ENCODE measurements at regions not wholly inside any gene's neighbourhood (a gene's known extent, or its start where the extent isn't known, plus 50 kb on each side); places are given as distances from the start of the nearest gene placed in this dataset.

- 94% methylated on average over 2 of the region's 7 CpGs for WGBS (ENCODE audit: insufficient coverage, low coverage, low lambda C conversion rate, missing lambda C conversion rate)
- peak in 1 of 4 donors; percentile 26 for ATAC-seq
- Histone ChIP-seq H3K36me3 (no peaks in the 10 kb centered on the region), H3K9me3 (no peaks in the 10 kb centered on the region), H3K27me3 (no peaks in the 10 kb centered on the region), H3K4me3 (no peak overlapping the region), H3K4me1 (no peaks in the 10 kb centered on the region), H3K27ac (no peak overlapping the region)
- intact Hi-C loops (cut with DNase I), result no loop called here
- no peak for DNase-seq
- no peak for TF ChIP-seq POLR2A (IDR thresholded peaks at IDR 0.05)
- TF ChIP-seq CTCF (IDR thresholded peaks at IDR 0.05), result no peak
Observed at GRCh38 chr20:48528346-48528745, 299.5 kb downstream of the PREX1 start.

GRCh38 chr20:48527771-48528170 lies 300.0 kb downstream of the PREX1 start:
- no peak overlapping the region for H3K4me3 ChIP-seq
- no peaks in the 10 kb centered on the region for H3K9me3 ChIP-seq
- 50% methylated on average over 1 of the region's 11 CpGs for WGBS (ENCODE audit: insufficient coverage, low coverage, low lambda C conversion rate, missing lambda C conversion rate)
- H3K4me1 ChIP-seq, result no peaks in the 10 kb centered on the region
- ATAC-seq (no peak), DNase-seq (no peak)
- TF ChIP-seq CTCF (IDR thresholded peaks at IDR 0.05) (no peak), POLR2A (IDR thresholded peaks at IDR 0.05) (no peak)
- intact Hi-C loops (cut with DNase I), result no loop called here
- no peaks in the 10 kb centered on the region for H3K36me3 ChIP-seq
- no peak overlapping the region for H3K27ac ChIP-seq
- H3K27me3 ChIP-seq, result no peaks in the 10 kb centered on the region

- Histone ChIP-seq H3K36me3 (no peaks in the 10 kb centered on the region), H3K9me3 (no peaks in the 10 kb centered on the region), H3K4me3 (no peak overlapping the region), H3K27me3 (no peaks in the 10 kb centered on the region), H3K4me1 (no peaks in the 10 kb centered on the region), H3K27ac (no peak overlapping the region)
- DNase-seq (no peak), ATAC-seq (no peak)
- 39% methylated on average over 3 of the region's 9 CpGs for WGBS (ENCODE audit: insufficient coverage, low coverage, low lambda C conversion rate, missing lambda C conversion rate)
- intact Hi-C loops (cut with DNase I), result no loop called here
- TF ChIP-seq CTCF (IDR thresholded peaks at IDR 0.05) (no peak), POLR2A (IDR thresholded peaks at IDR 0.05) (no peak)
Observed at GRCh38 chr20:48526936-48527335, 300.9 kb downstream of the PREX1 start.

- DNase-seq (no peak), ATAC-seq (no peak)
- no peak overlapping the region for H3K27ac ChIP-seq
- intact Hi-C loops (cut with DNase I), result no loop called here
- 66% methylated on average over 2 of the region's 2 CpGs for WGBS (ENCODE audit: insufficient coverage, low coverage, low lambda C conversion rate, missing lambda C conversion rate)
- H3K36me3 ChIP-seq, result no peaks in the 10 kb centered on the region
- H3K4me1 ChIP-seq, result no peaks in the 10 kb centered on the region
- H3K27me3 ChIP-seq, result no peaks in the 10 kb centered on the region
- H3K4me3 ChIP-seq, result no peak overlapping the region
- TF ChIP-seq CTCF (IDR thresholded peaks at IDR 0.05), result no peak
- no peak for TF ChIP-seq POLR2A (IDR thresholded peaks at IDR 0.05)
- H3K9me3 ChIP-seq, result no peaks in the 10 kb centered on the region
Observed at GRCh38 chr20:48525400-48525799, 302.4 kb downstream of the PREX1 start.

- WGBS (ENCODE audit: insufficient coverage, low coverage, low lambda C conversion rate, missing lambda C conversion rate), result 58% methylated on average over 4 of the region's 5 CpGs
- no peak overlapping the region for H3K27ac ChIP-seq
- intact Hi-C loops (cut with DNase I), result no loop called here
- no peak overlapping the region for H3K4me3 ChIP-seq
- ATAC-seq (no peak), DNase-seq (no peak)
- no peaks in the 10 kb centered on the region for H3K4me1 ChIP-seq
- H3K9me3 ChIP-seq, result no peaks in the 10 kb centered on the region
- no peaks in the 10 kb centered on the region for H3K27me3 ChIP-seq
- no peaks in the 10 kb centered on the region for H3K36me3 ChIP-seq
- no peak for TF ChIP-seq POLR2A (IDR thresholded peaks at IDR 0.05)
- no peak for TF ChIP-seq CTCF (IDR thresholded peaks at IDR 0.05)
Observed at GRCh38 chr20:48524582-48524981, 303.2 kb downstream of the PREX1 start.

Measured in right lobe of liver (tissue), 6 donors.